ENCODE measurements at regions not wholly inside any gene's neighbourhood (a gene's known extent, or its start where the extent isn't known, plus 50 kb on each side); places are given as distances from the start of the nearest gene placed in this dataset.

DNA sequence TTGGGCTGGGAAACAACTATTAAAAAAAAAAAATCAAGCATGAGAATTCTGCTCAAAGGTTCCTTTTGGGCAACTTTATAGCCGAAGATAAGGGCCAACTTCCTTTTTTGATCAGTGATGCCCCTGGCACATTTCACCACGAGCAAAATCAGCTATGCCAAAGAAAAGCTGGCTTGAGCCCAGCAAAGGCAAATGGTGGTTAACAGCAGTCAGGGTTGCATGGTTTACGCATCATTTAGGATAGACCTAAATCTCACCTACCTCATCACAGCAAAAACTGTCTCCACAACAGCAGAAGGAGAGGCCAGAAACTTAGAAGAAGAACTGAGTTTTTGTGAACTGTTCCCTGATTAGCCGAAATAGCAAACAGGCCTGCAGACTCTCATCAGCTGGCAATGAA, 220.1 kb upstream of the CDIN1 start:
- H3F3A ChIP-seq (ENCODE audit: insufficient read depth, low read length, poor library complexity, severe bottlenecking), result no peaks in the 10 kb centered on the region
- no peaks in the 10 kb centered on the region for H3K36me3 ChIP-seq (ENCODE audit: insufficient read depth, low read length)
- TF ChIP-seq, protein P1, sequence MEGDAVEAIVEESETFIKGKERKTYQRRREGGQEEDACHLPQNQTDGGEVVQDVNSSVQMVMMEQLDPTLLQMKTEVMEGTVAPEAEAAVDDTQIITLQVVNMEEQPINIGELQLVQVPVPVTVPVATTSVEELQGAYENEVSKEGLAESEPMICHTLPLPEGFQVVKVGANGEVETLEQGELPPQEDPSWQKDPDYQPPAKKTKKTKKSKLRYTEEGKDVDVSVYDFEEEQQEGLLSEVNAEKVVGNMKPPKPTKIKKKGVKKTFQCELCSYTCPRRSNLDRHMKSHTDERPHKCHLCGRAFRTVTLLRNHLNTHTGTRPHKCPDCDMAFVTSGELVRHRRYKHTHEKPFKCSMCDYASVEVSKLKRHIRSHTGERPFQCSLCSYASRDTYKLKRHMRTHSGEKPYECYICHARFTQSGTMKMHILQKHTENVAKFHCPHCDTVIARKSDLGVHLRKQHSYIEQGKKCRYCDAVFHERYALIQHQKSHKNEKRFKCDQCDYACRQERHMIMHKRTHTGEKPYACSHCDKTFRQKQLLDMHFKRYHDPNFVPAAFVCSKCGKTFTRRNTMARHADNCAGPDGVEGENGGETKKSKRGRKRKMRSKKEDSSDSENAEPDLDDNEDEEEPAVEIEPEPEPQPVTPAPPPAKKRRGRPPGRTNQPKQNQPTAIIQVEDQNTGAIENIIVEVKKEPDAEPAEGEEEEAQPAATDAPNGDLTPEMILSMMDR (IDR thresholded peaks at IDR 0.05; ENCODE audit: poor library complexity, severe bottlenecking), result no peak
- no peak for TF ChIP-seq EZH2 (IDR thresholded peaks at IDR 0.05; ENCODE audit: borderline replicate concordance, insufficient read depth, low read length, poor library complexity, severe bottlenecking)
- H3K4me2 ChIP-seq (ENCODE audit: low read length), result no peak overlapping the region
- no peaks in the 10 kb centered on the region for H4K20me1 ChIP-seq (ENCODE audit: insufficient read depth)
- H3K27me3 ChIP-seq (ENCODE audit: insufficient read depth, low read depth, low read length), result no peaks in the 10 kb centered on the region
- no peaks in the 10 kb centered on the region for H3K79me2 ChIP-seq (replicated peaks; ENCODE audit: insufficient read depth, low read length)
- H3K4me3 ChIP-seq (ENCODE audit: low read length), result no peak overlapping the region
- H3K9me2 ChIP-seq (ENCODE audit: insufficient read depth, low read length), result no peaks in the 10 kb centered on the region
- H2AFZ ChIP-seq (ENCODE audit: low read depth, low read length), result no peak overlapping the region
- no peak overlapping the region for H3K9ac ChIP-seq (ENCODE audit: low read length)
- no peaks in the 10 kb centered on the region for H3K9me3 ChIP-seq (ENCODE audit: low read length)
- no peak overlapping the region for H3K27ac ChIP-seq (ENCODE audit: low read length)

DNA sequence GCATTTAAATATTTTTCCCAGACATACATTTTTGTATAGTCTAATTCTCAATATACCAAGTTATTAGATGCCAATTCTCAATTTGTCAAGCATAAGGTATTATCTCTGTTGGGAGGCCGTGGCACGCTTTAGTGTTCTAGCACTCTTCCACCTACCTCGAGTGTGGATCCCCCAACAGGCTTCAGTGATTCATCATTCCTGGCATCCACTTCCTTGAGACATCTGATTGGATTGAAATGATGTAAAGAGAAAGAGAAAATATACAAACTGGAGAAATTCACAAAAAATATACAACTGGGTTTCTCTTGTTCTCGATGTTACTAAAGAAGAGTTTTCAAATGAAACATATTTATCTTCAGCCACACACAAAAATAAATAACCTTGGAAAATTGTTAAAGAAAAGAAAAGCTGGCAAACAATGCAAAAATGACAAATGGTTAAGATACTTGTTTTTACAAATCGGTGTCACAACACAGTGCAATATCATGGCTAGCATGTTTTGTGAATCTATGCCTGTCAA, 218.0 kb upstream of the CDIN1 start:
- Histone ChIP-seq H3K9ac (ENCODE audit: low read length) (no peak overlapping the region), H3K4me3 (ENCODE audit: low read length) (no peak overlapping the region), H2AFZ (ENCODE audit: low read depth, low read length) (no peak overlapping the region), H3K9me2 (ENCODE audit: insufficient read depth, low read length) (no peaks in the 10 kb centered on the region), H3K27ac (ENCODE audit: low read length) (no peak overlapping the region), H3F3A (ENCODE audit: insufficient read depth, low read length, poor library complexity, severe bottlenecking) (no peaks in the 10 kb centered on the region), H3K36me3 (ENCODE audit: insufficient read depth, low read length) (no peaks in the 10 kb centered on the region), H3K9me3 (ENCODE audit: low read length) (no peaks in the 10 kb centered on the region), H3K4me2 (ENCODE audit: low read length) (no peak overlapping the region), H3K79me2 (replicated peaks; ENCODE audit: insufficient read depth, low read length) (no peaks in the 10 kb centered on the region), H4K20me1 (ENCODE audit: insufficient read depth) (no peaks in the 10 kb centered on the region), H3K27me3 (ENCODE audit: insufficient read depth, low read depth, low read length) (no peaks in the 10 kb centered on the region)
- TF ChIP-seq RAD21 (conservative IDR thresholded peaks at IDR 0.05) (no peak), EZH2 (IDR thresholded peaks at IDR 0.05; ENCODE audit: borderline replicate concordance, insufficient read depth, low read length, poor library complexity, severe bottlenecking) (no peak), POLR2AphosphoS5 (IDR thresholded peaks at IDR 0.05) (no peak), EP300 (conservative IDR thresholded peaks at IDR 0.05; ENCODE audit: poor library complexity, severe bottlenecking) (no peak), MXI1 (conservative IDR thresholded peaks at IDR 0.05; ENCODE audit: poor library complexity, severe bottlenecking) (no peak), TAF1 (IDR thresholded peaks at IDR 0.05; ENCODE audit: low read depth) (no peak), SMC3 (conservative IDR thresholded peaks at IDR 0.05; ENCODE audit: poor library complexity) (no peak)
- TF ChIP-seq, protein P1 (IDR thresholded peaks at IDR 0.05; ENCODE audit: poor library complexity, severe bottlenecking), result no peak
- TF ChIP-seq, protein P2, sequence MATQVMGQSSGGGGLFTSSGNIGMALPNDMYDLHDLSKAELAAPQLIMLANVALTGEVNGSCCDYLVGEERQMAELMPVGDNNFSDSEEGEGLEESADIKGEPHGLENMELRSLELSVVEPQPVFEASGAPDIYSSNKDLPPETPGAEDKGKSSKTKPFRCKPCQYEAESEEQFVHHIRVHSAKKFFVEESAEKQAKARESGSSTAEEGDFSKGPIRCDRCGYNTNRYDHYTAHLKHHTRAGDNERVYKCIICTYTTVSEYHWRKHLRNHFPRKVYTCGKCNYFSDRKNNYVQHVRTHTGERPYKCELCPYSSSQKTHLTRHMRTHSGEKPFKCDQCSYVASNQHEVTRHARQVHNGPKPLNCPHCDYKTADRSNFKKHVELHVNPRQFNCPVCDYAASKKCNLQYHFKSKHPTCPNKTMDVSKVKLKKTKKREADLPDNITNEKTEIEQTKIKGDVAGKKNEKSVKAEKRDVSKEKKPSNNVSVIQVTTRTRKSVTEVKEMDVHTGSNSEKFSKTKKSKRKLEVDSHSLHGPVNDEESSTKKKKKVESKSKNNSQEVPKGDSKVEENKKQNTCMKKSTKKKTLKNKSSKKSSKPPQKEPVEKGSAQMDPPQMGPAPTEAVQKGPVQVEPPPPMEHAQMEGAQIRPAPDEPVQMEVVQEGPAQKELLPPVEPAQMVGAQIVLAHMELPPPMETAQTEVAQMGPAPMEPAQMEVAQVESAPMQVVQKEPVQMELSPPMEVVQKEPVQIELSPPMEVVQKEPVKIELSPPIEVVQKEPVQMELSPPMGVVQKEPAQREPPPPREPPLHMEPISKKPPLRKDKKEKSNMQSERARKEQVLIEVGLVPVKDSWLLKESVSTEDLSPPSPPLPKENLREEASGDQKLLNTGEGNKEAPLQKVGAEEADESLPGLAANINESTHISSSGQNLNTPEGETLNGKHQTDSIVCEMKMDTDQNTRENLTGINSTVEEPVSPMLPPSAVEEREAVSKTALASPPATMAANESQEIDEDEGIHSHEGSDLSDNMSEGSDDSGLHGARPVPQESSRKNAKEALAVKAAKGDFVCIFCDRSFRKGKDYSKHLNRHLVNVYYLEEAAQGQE (IDR thresholded peaks at IDR 0.05; ENCODE audit: borderline replicate concordance), result no peak

All from neural cell (in vitro differentiated cells).